Brain microvascular endothelial cell (primary cell): ENCODE measurements at regions not wholly inside any gene's neighbourhood (a gene's known extent, or its start where the extent isn't known, plus 50 kb on each side); places are given as distances from the start of the nearest gene placed in this dataset.

Experiments used
- DNase-seq: peaks from one replicate; pipeline ENCODE4 v3.0.0-alpha.2; 2020
- H3K27ac ChIP-seq: fragments of 250-450 bp; sonication (Bioruptor Pico); 2 replicates; pipeline ENCODE4 v1.5.1; 2020; ENCODE audit warnings: mild to moderate bottlenecking, moderate library complexity
- H3K27me3 ChIP-seq: fragments of 250-450 bp; sonication (Bioruptor Pico); replicated peaks from 2 replicates; pipeline ENCODE4 v1.5.1; 2020; ENCODE audit warnings: mild to moderate bottlenecking
- H3K36me3 ChIP-seq: fragments of 250-450 bp; sonication (Bioruptor Pico); replicated peaks from 2 replicates; pipeline ENCODE4 v1.5.1; 2020; ENCODE audit warnings: mild to moderate bottlenecking
- H3K4me3 ChIP-seq: 2 replicates; pipeline ENCODE4 v1.5.1; 2011; ENCODE audit warnings: low read depth, mild to moderate bottlenecking, control low read depth, low read length, moderate library complexity
- CTCF ChIP-seq: IDR thresholded peaks from 2 replicates; pipeline ENCODE4 v1.5.1; 2011; ENCODE audit warnings: low read depth, mild to moderate bottlenecking, moderate library complexity, low read length, control low read depth, inconsistent platforms; ENCODE audit errors: missing control alignments
- in situ Hi-C: cut with HindIII; loops from 2 replicates; pipeline ENCODE4 v1.10.0; 2017; ENCODE audit warnings: low sequenced_read_pairs, low pct_ligation_motif_present

DNA sequence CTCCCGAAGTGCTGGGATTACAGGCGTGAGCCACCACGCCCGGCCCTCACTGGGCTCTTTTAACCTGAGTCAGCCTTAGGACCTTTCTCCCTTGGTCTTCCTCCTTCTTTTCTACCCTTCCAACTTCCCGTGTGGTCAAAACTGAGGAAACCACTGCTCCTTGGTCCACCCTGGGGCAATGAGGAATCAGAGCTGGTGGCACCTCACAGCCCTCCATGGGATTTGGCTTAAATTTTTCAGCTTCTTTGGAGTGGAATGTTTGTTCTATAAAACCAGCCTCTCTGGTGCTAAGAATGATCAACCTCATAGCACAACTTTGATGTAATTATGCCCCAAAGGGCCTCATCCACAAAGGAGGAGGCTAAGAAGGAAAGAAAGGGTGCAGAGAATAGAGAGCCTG, 76.6 kb upstream of the CFAP20DC start:
- in situ Hi-C loops = no loop called here
- no peak for DNase-seq
- Histone ChIP-seq H3K27me3 (no peaks in the 10 kb centered on the region), H3K4me3 (no peak overlapping the region), H3K27ac (no peak overlapping the region), H3K36me3 (no peaks in the 10 kb centered on the region)
- TF ChIP-seq CTCF = no peak

DNA sequence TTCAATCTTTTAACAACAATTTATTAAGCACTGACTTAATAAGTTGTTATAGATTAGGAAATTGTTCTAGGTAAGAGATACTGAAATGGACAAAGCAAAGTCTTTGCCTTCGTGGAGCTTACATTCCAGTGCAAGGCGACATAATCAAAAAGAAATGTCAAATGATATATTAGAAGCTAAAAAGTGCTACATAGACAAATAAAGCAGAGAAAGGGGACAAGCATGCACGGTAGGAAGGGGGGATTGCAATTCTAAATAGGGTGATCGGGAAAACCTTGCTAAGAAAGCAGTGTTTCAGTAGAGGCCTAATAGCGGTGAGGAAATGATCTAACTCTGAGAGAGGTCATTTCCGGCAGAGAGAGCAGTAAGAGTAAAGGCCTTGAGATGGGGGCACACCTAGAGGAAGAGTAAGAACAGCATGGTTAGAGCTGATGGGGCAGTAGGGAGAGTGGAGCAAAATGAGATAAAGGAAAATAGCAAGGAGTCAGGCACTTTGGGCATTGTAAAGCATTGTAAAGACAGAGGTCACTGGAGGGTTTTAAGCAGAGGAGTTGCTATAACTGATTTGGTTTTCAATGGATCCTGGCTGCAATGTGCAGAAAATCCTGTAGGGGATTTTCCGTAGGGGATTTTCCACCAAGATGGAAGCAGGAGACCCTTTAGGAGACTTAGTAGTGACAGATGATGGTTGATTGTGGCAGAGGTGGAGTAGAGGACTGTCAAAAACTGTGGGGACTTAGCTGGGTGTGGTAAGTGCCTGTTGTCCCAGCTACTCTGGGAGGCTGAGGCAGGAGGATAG, 71.7 kb upstream of the CFAP20DC start:
- in situ Hi-C loops = no loop called here
- Histone ChIP-seq H3K27me3 (no peaks in the 10 kb centered on the region), H3K4me3 (no peak overlapping the region), H3K36me3 (no peaks in the 10 kb centered on the region), H3K27ac (no peak overlapping the region)
- TF ChIP-seq CTCF = peak; percentile 13
- no peak for DNase-seq

GRCh38 chr3:59118928-59119327, 69.1 kb upstream of the CFAP20DC start:
- Histone ChIP-seq H3K27me3 (no peaks in the 10 kb centered on the region), H3K36me3 (no peaks in the 10 kb centered on the region), H3K4me3 (no peak overlapping the region), H3K27ac (no peak overlapping the region)
- no peak for TF ChIP-seq CTCF
- DNase-seq = no peak
- in situ Hi-C loops = no loop called here

DNA sequence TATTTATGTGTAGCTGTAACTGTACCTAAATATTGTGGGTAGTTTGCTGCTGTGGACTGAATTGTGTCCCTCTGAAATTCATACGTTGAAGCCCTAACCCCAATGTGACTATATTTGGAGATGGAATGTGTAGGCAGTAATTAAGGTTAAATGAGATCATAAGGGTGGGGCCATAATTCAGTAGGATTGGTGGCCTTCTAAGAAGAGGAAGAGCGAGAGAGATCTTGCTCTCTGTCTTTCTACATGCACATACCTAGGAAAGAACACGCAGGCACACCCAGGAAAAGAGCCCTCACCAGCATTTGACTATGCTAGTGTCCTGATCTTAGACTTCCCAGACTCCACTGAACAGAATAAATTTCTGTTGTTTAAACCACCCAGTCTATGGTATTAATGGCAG, 67.6 kb upstream of the CFAP20DC start:
- H3K27ac ChIP-seq = no peak overlapping the region
- H3K4me3 ChIP-seq = no peak overlapping the region
- H3K36me3 ChIP-seq = no peaks in the 10 kb centered on the region
- DNase-seq = no peak
- in situ Hi-C loops = no loop called here
- TF ChIP-seq CTCF = no peak
- H3K27me3 ChIP-seq = no peaks in the 10 kb centered on the region

DNA sequence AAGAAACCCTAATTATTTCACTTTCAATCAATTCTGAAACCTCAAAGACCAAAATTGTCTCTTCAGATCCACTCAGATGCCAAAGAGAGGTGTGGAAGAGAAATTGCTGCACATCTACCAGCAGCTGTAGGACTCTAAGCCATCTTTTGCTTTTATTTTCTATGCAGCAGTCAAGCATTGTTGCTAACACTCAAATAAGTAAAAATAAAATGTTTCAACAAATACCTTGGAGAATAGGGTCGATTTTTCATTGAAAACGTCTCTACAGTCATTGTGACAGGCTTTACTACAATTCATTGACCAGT, 66.4 kb upstream of the CFAP20DC start:
- Histone ChIP-seq H3K27me3 (no peaks in the 10 kb centered on the region), H3K27ac (no peak overlapping the region), H3K4me3 (no peak overlapping the region), H3K36me3 (no peaks in the 10 kb centered on the region)
- no peak for TF ChIP-seq CTCF
- DNase-seq = no peak
- in situ Hi-C loops = no loop called here

DNA sequence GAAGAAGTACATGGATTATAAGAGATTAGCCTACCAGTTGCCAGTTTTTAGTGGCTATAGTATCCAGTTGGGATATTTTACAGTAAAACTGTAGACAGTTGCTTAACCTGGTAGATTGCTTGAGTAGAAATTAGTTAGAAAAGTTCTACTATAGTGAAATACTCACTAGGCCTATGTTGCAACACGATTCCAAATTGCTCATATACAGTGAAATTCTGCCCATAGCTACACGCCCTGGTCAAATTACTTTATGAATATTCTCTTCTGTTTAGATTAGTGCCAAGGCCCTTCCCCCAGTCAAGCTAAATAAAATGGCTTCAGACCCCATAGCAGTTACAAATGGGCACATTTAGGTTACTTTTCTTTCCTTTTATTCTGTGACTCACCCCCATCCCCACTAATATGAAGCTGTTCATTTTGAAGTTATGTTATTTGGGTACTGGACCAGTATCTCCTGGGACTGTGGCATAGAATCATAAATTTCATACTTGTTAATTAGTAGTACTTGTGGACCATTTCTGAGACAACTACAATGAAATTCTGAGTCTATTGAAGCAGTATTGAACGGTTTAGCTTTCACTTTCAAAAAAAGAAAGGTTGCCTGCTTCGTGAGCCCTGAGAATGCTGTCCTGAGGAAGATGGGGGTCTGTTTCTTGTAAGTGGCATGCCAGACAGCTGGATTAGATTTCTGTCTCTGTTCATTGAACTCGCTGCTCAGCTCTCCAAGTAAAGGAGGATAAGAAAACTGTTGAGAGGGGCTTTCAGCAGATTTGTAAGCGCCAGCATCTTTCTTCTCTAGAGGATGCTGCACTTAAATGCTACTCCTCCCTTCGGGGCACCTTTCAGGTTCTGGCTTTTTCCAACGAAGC, 65.8 kb upstream of the CFAP20DC start:
- Histone ChIP-seq H3K27me3 (no peaks in the 10 kb centered on the region), H3K4me3 (no peak overlapping the region), H3K27ac (no peak overlapping the region), H3K36me3 (no peaks in the 10 kb centered on the region)
- in situ Hi-C loops = no loop called here
- TF ChIP-seq CTCF = no peak
- DNase-seq = no peak
